H9 (cell line): ENCODE measurements at regions not wholly inside any gene's neighbourhood (a gene's known extent, or its start where the extent isn't known, plus 50 kb on each side); places are given as distances from the start of the nearest gene placed in this dataset.

ENCODE experiments used
- DNase-seq: peaks from one replicate; pipeline ENCODE4 v3.0.0-alpha.2; 2017
- H2AFZ ChIP-seq: one replicate; pipeline ENCODE4 v1.6.1; 2013; ENCODE audit warnings: mild to moderate bottlenecking, low read length, control low read depth, moderate library complexity
- H2AK5ac ChIP-seq: 2 replicates; pipeline ENCODE4 v1.6.1; 2013; ENCODE audit warnings: low read length, control low read depth, mixed read lengths; ENCODE audit not compliant: insufficient read length
- H2BK120ac ChIP-seq: one replicate; pipeline ENCODE4 v1.6.1; 2013; ENCODE audit warnings: low read depth, mild to moderate bottlenecking, low read length, control low read depth, inconsistent platforms; ENCODE audit not compliant: poor library complexity, severe bottlenecking
- H2BK12ac ChIP-seq: 2 replicates; pipeline ENCODE4 v1.6.1; 2013; ENCODE audit warnings: low read length, control low read depth, mixed read lengths, low read depth; ENCODE audit not compliant: insufficient read length
- H2BK15ac ChIP-seq: 2 replicates; pipeline ENCODE4 v1.6.1; 2013; ENCODE audit warnings: low read depth, low read length, control low read depth
- H2BK20ac ChIP-seq: one replicate; pipeline ENCODE4 v1.6.1; 2013; ENCODE audit warnings: low read depth, mild to moderate bottlenecking, low read length, control low read depth, inconsistent platforms; ENCODE audit not compliant: poor library complexity, severe bottlenecking
- H2BK5ac ChIP-seq: 2 replicates; pipeline ENCODE4 v1.6.1; 2013; ENCODE audit warnings: low read length, control low read depth, mixed read lengths; ENCODE audit not compliant: insufficient read length
- H3K14ac ChIP-seq: 2 replicates; pipeline ENCODE4 v1.6.1; 2013; ENCODE audit warnings: low read length, control low read depth; ENCODE audit not compliant: insufficient read depth
- H3K18ac ChIP-seq: 2 replicates; pipeline ENCODE4 v1.6.1; 2013; ENCODE audit warnings: low read depth, mild to moderate bottlenecking, mixed read lengths, low read length, control low read depth; ENCODE audit not compliant: insufficient read length
- H3K23ac ChIP-seq: 2 replicates; pipeline ENCODE4 v1.6.1; 2013; ENCODE audit warnings: low read length, control low read depth, mixed read lengths, low read depth; ENCODE audit not compliant: insufficient read length
- H3K23me2 ChIP-seq: 2 replicates; pipeline ENCODE4 v1.6.1; 2013; ENCODE audit warnings: low read depth, mild to moderate bottlenecking, mixed read lengths, low read length, control low read depth; ENCODE audit not compliant: insufficient read length, poor library complexity, severe bottlenecking
- H3K27ac ChIP-seq: 2 replicates; pipeline ENCODE4 v1.5.1; 2013; ENCODE audit warnings: low read length, control low read depth, mixed read lengths, low read depth; ENCODE audit not compliant: insufficient read length
- H3K27me3 ChIP-seq: 2 replicates; pipeline ENCODE4 v1.6.1; 2013; ENCODE audit warnings: low read length, control low read depth, inconsistent platforms; ENCODE audit not compliant: insufficient read depth
- H3K4ac ChIP-seq: 2 replicates; pipeline ENCODE4 v1.6.1; 2013; ENCODE audit warnings: low read depth, mild to moderate bottlenecking, control low read depth, inconsistent platforms, low read length, moderate library complexity
- H3K4me1 ChIP-seq: 2 replicates; pipeline ENCODE4 v1.6.1; 2013; ENCODE audit warnings: low read length, control low read depth, inconsistent platforms; ENCODE audit not compliant: insufficient read depth
- H3K4me2 ChIP-seq: 2 replicates; pipeline ENCODE4 v1.6.1; 2013; ENCODE audit warnings: low read length, control low read depth, mixed read lengths; ENCODE audit not compliant: insufficient read length, insufficient read depth
- H3K56ac ChIP-seq: 2 replicates; pipeline ENCODE4 v1.6.1; 2013; ENCODE audit warnings: low read depth, mild to moderate bottlenecking, mixed read lengths, low read length, control low read depth; ENCODE audit not compliant: insufficient read length
- H3K79me1 ChIP-seq: 2 replicates; pipeline ENCODE4 v1.6.1; 2013; ENCODE audit warnings: low read depth, mild to moderate bottlenecking, moderate library complexity, low read length, control low read depth, inconsistent platforms; ENCODE audit not compliant: insufficient read depth, poor library complexity, severe bottlenecking
- H3K79me2 ChIP-seq: 2 replicates; pipeline ENCODE4 v1.6.1; 2013; ENCODE audit warnings: low read length, control low read depth, inconsistent platforms; ENCODE audit not compliant: insufficient read depth
- H3K9ac ChIP-seq: 2 replicates; pipeline ENCODE4 v1.6.1; 2013; ENCODE audit warnings: low read length, control low read depth, mixed read lengths; ENCODE audit not compliant: insufficient read length; ENCODE audit errors: extremely low read depth
- H3K9me3 ChIP-seq: one replicate; pipeline ENCODE4 v1.6.1; 2013; ENCODE audit warnings: low read depth, low read length, inconsistent platforms; ENCODE audit not compliant: control insufficient read depth
- H3T11ph ChIP-seq: one replicate; pipeline ENCODE4 v1.6.1; 2013; ENCODE audit warnings: mild to moderate bottlenecking, low read length, control low read depth, inconsistent platforms
- H4K20me1 ChIP-seq: one replicate; pipeline ENCODE4 v1.6.1; 2013; ENCODE audit not compliant: control insufficient read depth, insufficient read length, insufficient read depth
- H4K5ac ChIP-seq: 2 replicates; pipeline ENCODE4 v1.6.1; 2013; ENCODE audit warnings: low read depth, mild to moderate bottlenecking, mixed read lengths, low read length, control low read depth; ENCODE audit not compliant: insufficient read length
- H4K8ac ChIP-seq: replicated peaks from 2 replicates; pipeline ENCODE4 v1.6.1; 2013; ENCODE audit warnings: low read length, control low read depth, mixed read lengths, low read depth; ENCODE audit not compliant: insufficient read length
- H4K91ac ChIP-seq: 2 replicates; pipeline ENCODE4 v1.6.1; 2013; ENCODE audit warnings: low read depth, mild to moderate bottlenecking, moderate library complexity, mixed read lengths, low read length, control low read depth; ENCODE audit not compliant: insufficient read length
- H3K27ac Mint-ChIP-seq, 3 experiments: 2 replicates in 2 of 3; 3 replicates in 1 of 3; pipeline ENCODE4 v1.8.0; 2020 to 2021; ENCODE audit warnings: mixed read lengths in 3 of 3, mild to moderate bottlenecking in 1 of 3, moderate library complexity in 1 of 3
- H3K27me3 Mint-ChIP-seq: 2 replicates; pipeline ENCODE4 v1.8.0; 2021; ENCODE audit warnings: low read depth, mild to moderate bottlenecking, moderate library complexity, mixed read lengths
- H3K36me3 Mint-ChIP-seq, 3 experiments: 2 replicates in 2 of 3; 3 replicates in 1 of 3; pipeline ENCODE4 v1.8.0; 2020 to 2021; ENCODE audit warnings: low read depth in 3 of 3, mixed read lengths in 3 of 3; ENCODE audit not compliant: insufficient read depth in 1 of 3
- H3K4me1 Mint-ChIP-seq, 2 experiments: 2 replicates each; pipeline ENCODE4 v1.8.0; 2020; ENCODE audit warnings: mixed read lengths in 2 of 2
- H3K4me3 Mint-ChIP-seq, 2 experiments: 2 replicates in 1 of 2; 3 replicates in 1 of 2; pipeline ENCODE4 v1.8.0; 2020 to 2021; ENCODE audit warnings: mild to moderate bottlenecking in 2 of 2, mixed read lengths in 2 of 2, moderate library complexity in 1 of 2
- H3K9me3 Mint-ChIP-seq, 2 experiments: 2 replicates in 1 of 2; 3 replicates in 1 of 2; pipeline ENCODE4 v1.8.0; 2020; ENCODE audit warnings: mild to moderate bottlenecking in 2 of 2, mixed read lengths in 2 of 2, moderate library complexity in 1 of 2
- CTCF ChIP-seq: fragments of 200-600 bp; sonication (generic); conservative IDR thresholded peaks from 3 replicates; pipeline ENCODE4 v1.8.0; 2021; ENCODE audit warnings: antibody characterized with exemption, mild to moderate bottlenecking
- WGBS: extraction: QIAGEN DNeasy Blood & Tissue Kit; methylation state at CpG from one replicate; pipeline ENCODE4 v1.1.7; 2013; ENCODE audit warnings: missing lambda C conversion rate, low lambda C conversion rate, mixed read lengths; ENCODE audit not compliant: insufficient read length; ENCODE audit errors: extremely low coverage; 5-methylcytosine and 5-hydroxymethylcytosine counted together

- Histone ChIP-seq H3K79me2 (no peaks in the 10 kb centered on the region), H3K56ac (no peak overlapping the region), H3K27me3 (no peaks in the 10 kb centered on the region), H4K20me1 (no peaks in the 10 kb centered on the region), H2BK5ac (no peak overlapping the region), H4K8ac (no peak overlapping the region), H4K5ac (no peak overlapping the region), H2BK20ac (no peak overlapping the region), H3K4me1 (no peaks in the 10 kb centered on the region), H3K9ac (no peak overlapping the region), H3K23ac (no peak overlapping the region), H2AFZ (no peak overlapping the region), H3K79me1 (no peaks in the 10 kb centered on the region), H3K18ac (no peak overlapping the region), H2AK5ac (no peak overlapping the region), H3K14ac (no peak overlapping the region), H2BK15ac (no peak overlapping the region), H3K27ac (no peak overlapping the region), H3K4ac (no peak overlapping the region), H3K9me3 (no peaks in the 10 kb centered on the region), H4K91ac (no peak overlapping the region), H3K23me2 (no peaks in the 10 kb centered on the region), H2BK12ac (no peak overlapping the region), H3K4me2 (no peak overlapping the region), H3T11ph (no peak overlapping the region), H2BK120ac (no peak overlapping the region)
- H3K27ac Mint-ChIP-seq = no peak overlapping the region
- no peaks in the 10 kb centered on the region for H3K9me3 Mint-ChIP-seq
- WGBS = no CpG with 5 or more reads among the region's 3 CpGs
- no peak for DNase-seq
- H3K4me1 Mint-ChIP-seq = no peaks in the 10 kb centered on the region
- TF ChIP-seq CTCF = no peak
- H3K4me3 Mint-ChIP-seq = no peak overlapping the region
- no peaks in the 10 kb centered on the region for H3K36me3 Mint-ChIP-seq
- H3K27me3 Mint-ChIP-seq = no peaks in the 10 kb centered on the region
These were observed 813.7 kb downstream of the MAT2B start for GRCh38 chr5:164319161-164319560.
